K562 (cell line): ENCODE measurements at regions not wholly inside any gene's neighbourhood (a gene's known extent, or its start where the extent isn't known, plus 50 kb on each side); places are given as distances from the start of the nearest gene placed in this dataset.

Experiments used
- ADNP ChIP-seq: fragments of 200-800 bp; sonication (Bioruptor generic); IDR thresholded peaks from 2 replicates; pipeline ENCODE4 v1.6.1; 2016; ENCODE audit warnings: missing genetic modification characterization, missing compliant biosample characterization
- BRD9 ChIP-seq: fragments of 450-650 bp; IDR thresholded peaks from 2 replicates; pipeline ENCODE4 v1.6.1; 2018; ENCODE audit warnings: low read depth; ENCODE audit not compliant: partially characterized antibody
- CBX1 ChIP-seq: sonication (generic); IDR thresholded peaks from 2 replicates; pipeline ENCODE4 v1.6.1; 2016; ENCODE audit warnings: antibody characterized with exemption, low read depth, mild to moderate bottlenecking
- EHMT2 ChIP-seq: fragments of 450-650 bp; IDR thresholded peaks from 2 replicates; pipeline ENCODE4 v1.6.1; 2018; ENCODE audit warnings: antibody characterized with exemption
- ETV5 ChIP-seq: sonication (generic); formaldehyde crosslinking; IDR thresholded peaks from 2 replicates; pipeline ENCODE4 v1.4.0; 2020; ENCODE audit warnings: low read depth, mild to moderate bottlenecking, missing genetic modification reagents
- RBFOX2 ChIP-seq: fragments of 200-400 bp; formaldehyde crosslinking; IDR thresholded peaks from 2 replicates; pipeline ENCODE4 v1.6.1; 2017; ENCODE audit warnings: low read depth, mild to moderate bottlenecking, low read length, moderate library complexity
- TF ChIP-seq, protein P1 (sequence below): sonication (generic); formaldehyde crosslinking; IDR thresholded peaks from 2 replicates; pipeline ENCODE4 v1.9.0; 2022; ENCODE audit warnings: mild to moderate bottlenecking, missing genetic modification reagents
- TF ChIP-seq, protein P2 (sequence below): sonication (generic); formaldehyde crosslinking; IDR thresholded peaks from 2 replicates; pipeline ENCODE4 v1.8.0; 2022; ENCODE audit warnings: mild to moderate bottlenecking, missing genetic modification reagents
- TF ChIP-seq, protein P3 (sequence below): fragments of 450-650 bp; IDR thresholded peaks from 2 replicates; pipeline ENCODE4 v1.6.1; 2017; ENCODE audit warnings: antibody characterized with exemption
- TF ChIP-seq, protein P4 (sequence below): sonication (generic); formaldehyde crosslinking; IDR thresholded peaks from 2 replicates; pipeline ENCODE4 v1.8.0; 2023; ENCODE audit warnings: missing genetic modification reagents, mild to moderate bottlenecking, borderline replicate concordance

DNA sequence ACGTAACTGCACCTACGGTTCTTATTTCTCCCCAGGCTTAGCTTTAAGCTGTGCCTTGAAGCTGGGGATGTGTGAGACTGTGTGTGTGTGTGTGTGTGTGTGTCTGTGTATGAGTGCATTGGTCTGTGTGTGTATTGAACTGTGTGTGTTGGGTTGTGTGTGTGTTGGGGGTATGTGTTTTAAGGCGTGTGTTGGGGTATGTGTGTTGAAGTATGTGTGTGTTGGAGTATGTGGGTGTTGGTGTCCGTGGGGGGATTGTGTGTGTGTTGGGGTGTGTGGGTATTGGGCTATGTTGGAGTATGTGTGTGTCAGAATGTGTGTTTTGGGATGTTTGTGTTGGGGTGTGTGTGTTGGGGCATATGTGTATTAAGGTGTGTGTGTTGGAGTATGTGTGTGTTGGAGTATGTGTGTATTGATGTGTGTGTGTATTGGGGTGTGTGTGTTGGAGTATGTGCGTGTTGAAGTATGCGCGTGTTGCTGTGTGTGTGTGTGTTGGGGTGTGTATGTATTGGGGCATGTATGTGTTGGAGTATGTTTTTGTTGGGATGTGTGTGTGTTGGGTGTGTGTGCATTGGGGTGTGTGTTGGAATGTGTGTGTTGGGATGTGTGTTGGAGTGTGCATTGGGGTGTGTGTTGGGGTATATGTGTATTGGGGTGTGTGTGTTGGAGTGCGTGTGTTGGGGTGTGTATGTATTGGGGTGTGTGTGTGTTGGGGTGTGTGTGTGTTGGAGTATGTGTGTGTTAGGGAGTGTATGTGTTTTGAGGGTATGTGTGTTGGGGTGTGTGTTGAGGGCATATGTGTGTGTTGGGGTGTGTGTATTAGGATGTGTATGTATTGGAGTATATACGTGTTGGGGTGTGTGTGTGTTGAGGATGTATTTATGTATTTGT, 76.4 kb downstream of the LSM3 start (continued):
- TF ChIP-seq CBX1 (peak; percentile 73; the same call in 1 of the 2 replicates), EHMT2 (0 out of 2 replicates have a peak, but pooled peaks have one; percentile 22), ADNP (peak; percentile 37; the same call in 1 of the 2 replicates), ETV5 (no peak), RBFOX2 (no peak), BRD9 (no peak)
- TF ChIP-seq, protein P1, sequence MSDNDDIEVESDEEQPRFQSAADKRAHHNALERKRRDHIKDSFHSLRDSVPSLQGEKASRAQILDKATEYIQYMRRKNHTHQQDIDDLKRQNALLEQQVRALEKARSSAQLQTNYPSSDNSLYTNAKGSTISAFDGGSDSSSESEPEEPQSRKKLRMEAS: peak; percentile 28; the same call in 1 of the 2 replicates
- TF ChIP-seq, protein P2, sequence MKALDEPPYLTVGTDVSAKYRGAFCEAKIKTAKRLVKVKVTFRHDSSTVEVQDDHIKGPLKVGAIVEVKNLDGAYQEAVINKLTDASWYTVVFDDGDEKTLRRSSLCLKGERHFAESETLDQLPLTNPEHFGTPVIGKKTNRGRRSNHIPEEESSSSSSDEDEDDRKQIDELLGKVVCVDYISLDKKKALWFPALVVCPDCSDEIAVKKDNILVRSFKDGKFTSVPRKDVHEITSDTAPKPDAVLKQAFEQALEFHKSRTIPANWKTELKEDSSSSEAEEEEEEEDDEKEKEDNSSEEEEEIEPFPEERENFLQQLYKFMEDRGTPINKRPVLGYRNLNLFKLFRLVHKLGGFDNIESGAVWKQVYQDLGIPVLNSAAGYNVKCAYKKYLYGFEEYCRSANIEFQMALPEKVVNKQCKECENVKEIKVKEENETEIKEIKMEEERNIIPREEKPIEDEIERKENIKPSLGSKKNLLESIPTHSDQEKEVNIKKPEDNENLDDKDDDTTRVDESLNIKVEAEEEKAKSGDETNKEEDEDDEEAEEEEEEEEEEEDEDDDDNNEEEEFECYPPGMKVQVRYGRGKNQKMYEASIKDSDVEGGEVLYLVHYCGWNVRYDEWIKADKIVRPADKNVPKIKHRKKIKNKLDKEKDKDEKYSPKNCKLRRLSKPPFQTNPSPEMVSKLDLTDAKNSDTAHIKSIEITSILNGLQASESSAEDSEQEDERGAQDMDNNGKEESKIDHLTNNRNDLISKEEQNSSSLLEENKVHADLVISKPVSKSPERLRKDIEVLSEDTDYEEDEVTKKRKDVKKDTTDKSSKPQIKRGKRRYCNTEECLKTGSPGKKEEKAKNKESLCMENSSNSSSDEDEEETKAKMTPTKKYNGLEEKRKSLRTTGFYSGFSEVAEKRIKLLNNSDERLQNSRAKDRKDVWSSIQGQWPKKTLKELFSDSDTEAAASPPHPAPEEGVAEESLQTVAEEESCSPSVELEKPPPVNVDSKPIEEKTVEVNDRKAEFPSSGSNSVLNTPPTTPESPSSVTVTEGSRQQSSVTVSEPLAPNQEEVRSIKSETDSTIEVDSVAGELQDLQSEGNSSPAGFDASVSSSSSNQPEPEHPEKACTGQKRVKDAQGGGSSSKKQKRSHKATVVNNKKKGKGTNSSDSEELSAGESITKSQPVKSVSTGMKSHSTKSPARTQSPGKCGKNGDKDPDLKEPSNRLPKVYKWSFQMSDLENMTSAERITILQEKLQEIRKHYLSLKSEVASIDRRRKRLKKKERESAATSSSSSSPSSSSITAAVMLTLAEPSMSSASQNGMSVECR (CRISPR knock-in tag): no peak
- TF ChIP-seq, protein P3, sequence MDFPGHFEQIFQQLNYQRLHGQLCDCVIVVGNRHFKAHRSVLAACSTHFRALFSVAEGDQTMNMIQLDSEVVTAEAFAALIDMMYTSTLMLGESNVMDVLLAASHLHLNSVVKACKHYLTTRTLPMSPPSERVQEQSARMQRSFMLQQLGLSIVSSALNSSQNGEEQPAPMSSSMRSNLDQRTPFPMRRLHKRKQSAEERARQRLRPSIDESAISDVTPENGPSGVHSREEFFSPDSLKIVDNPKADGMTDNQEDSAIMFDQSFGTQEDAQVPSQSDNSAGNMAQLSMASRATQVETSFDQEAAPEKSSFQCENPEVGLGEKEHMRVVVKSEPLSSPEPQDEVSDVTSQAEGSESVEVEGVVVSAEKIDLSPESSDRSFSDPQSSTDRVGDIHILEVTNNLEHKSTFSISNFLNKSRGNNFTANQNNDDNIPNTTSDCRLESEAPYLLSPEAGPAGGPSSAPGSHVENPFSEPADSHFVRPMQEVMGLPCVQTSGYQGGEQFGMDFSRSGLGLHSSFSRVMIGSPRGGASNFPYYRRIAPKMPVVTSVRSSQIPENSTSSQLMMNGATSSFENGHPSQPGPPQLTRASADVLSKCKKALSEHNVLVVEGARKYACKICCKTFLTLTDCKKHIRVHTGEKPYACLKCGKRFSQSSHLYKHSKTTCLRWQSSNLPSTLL: 0 out of 2 replicates have a peak, but pooled peaks have one; percentile 41
- TF ChIP-seq, protein P4, sequence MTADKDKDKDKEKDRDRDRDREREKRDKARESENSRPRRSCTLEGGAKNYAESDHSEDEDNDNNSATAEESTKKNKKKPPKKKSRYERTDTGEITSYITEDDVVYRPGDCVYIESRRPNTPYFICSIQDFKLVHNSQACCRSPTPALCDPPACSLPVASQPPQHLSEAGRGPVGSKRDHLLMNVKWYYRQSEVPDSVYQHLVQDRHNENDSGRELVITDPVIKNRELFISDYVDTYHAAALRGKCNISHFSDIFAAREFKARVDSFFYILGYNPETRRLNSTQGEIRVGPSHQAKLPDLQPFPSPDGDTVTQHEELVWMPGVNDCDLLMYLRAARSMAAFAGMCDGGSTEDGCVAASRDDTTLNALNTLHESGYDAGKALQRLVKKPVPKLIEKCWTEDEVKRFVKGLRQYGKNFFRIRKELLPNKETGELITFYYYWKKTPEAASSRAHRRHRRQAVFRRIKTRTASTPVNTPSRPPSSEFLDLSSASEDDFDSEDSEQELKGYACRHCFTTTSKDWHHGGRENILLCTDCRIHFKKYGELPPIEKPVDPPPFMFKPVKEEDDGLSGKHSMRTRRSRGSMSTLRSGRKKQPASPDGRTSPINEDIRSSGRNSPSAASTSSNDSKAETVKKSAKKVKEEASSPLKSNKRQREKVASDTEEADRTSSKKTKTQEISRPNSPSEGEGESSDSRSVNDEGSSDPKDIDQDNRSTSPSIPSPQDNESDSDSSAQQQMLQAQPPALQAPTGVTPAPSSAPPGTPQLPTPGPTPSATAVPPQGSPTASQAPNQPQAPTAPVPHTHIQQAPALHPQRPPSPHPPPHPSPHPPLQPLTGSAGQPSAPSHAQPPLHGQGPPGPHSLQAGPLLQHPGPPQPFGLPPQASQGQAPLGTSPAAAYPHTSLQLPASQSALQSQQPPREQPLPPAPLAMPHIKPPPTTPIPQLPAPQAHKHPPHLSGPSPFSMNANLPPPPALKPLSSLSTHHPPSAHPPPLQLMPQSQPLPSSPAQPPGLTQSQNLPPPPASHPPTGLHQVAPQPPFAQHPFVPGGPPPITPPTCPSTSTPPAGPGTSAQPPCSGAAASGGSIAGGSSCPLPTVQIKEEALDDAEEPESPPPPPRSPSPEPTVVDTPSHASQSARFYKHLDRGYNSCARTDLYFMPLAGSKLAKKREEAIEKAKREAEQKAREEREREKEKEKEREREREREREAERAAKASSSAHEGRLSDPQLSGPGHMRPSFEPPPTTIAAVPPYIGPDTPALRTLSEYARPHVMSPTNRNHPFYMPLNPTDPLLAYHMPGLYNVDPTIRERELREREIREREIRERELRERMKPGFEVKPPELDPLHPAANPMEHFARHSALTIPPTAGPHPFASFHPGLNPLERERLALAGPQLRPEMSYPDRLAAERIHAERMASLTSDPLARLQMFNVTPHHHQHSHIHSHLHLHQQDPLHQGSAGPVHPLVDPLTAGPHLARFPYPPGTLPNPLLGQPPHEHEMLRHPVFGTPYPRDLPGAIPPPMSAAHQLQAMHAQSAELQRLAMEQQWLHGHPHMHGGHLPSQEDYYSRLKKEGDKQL (CRISPR knock-in tag): no peak
